NOMO-1 treated with DMSO at 0.1 percent for 48 hours (cell line): ENCODE measurements at regions not wholly inside any gene's neighbourhood (a gene's known extent, or its start where the extent isn't known, plus 50 kb on each side); places are given as distances from the start of the nearest gene placed in this dataset.
A peak's percentile ranks its signal among the peaks of the same experiment; 100 is the strongest.

Source experiments
- DNase-seq: peaks from one replicate; lab custom pipeline; 2025; ENCODE audit not compliant: unreplicated experiment; lab: John Stamatoyannopoulos, UW

DNA sequence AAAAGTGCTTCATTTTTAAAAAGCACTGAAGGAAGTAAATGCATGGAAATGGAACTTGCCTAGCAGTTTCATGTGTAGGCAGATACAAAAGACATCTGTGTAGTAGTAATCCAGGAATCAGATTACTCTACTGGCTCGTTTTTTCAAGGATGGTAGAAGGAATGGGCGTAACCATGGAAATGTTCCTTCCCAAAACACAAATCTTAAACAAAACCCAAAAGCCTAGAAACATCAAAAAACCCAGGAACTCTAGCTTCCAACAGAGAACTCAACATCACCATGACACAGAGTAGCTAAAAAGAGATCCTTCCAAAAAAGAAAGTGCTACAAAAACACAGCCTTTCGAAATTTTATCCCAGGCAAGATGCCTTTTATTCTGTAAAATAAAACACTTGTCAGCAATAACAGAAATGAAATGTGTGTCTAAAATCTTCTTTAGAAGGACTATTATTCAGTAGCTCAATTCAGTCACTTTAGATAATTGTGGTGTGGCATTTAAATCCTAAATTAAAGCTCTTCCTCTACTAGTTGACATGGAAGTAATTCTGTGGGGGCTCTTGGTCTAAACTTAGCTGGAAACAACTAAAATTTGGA is 81.7 kb downstream of the FAM217A start:
- no peak for DNase-seq

DNA sequence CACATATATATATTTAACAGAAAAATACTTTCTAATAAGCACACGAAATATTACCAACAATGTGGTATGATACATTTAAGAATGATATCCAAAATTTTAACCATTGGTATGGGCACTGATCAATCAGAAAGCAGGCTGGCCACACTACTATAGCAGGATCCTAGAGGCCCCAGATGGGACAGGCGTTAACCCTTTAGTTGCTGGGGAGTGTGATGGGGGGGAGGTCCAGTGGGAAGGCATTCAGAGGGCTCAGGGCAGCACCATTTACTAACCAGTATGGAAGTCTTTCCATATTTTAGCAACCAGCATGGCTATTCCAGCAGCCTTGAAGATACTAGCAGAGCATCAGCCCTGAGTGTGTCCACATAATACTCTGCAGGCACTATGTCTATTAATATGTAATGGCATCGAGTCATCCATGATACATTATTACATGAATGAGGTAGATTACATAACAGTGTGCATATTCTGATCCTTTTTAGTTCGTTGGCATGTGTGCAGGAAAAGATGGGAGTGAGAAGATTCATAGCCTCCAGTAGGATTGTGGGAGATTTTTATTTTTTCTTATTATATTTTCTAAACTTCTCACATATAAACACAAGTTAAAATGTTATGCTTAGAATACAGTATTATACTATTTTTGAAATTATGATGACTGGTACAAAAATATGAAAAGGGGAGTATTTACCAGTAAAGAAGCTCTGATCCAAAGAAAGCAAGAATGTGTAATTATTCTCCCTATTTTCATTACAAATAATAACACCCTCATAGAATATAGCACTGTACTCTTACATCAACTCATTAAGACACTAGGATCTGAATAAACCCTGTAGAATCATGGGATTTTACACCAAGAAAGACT is 78.9 kb downstream of the FAM217A start:
- no peak for DNase-seq

DNA sequence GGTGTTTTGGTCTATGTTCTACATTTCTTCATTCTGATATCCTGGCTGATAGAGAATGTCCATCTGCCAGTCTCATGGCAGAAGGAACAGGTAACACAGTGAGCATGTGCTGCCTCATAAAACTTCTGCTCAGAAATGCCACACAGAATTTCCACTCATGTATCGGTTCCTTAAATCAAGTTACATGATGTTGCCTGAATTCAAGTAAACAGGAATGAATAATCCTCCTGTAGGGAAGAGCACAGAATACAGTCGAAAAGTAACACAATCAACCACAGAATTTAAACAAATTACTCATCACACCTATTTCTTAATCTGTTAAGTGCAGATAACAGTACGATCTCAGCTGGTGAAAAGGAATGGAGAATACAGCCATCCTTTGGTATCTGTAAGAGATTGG is 74.7 kb downstream of the FAM217A start:
- DNase-seq: no peak

DNA sequence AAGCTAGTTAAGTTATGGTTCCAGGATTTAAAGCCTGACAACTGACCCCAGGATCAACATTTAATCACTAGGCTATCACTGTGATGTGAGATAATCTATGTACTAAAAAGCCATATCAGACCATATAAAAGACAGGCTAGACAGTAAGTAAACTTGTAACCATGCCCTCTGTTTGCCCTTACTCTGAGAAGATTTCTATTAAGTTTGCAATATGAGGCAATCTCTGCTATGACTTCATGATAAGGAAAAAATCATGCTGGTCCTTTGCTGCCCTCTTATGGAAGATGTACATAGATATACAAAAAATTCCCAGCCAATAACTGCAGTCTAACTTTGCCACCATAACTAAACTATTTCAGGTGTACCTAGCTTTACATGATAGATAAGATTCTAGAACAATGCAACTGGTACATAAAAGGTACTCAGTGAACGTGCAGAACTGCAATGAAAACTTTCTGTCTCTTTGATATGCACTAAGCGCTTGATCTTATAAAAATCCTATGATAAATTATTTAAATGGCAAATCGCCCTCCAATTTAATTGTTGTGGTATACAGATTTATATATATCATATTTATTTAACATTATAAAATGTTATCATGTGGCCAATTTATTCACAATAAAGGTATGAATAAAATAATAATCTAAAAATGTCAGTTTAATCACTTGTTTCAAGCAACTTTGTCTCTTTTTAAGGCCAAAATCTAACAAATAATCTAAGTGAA is 70.5 kb downstream of the FAM217A start:
- peak; percentile 70 for DNase-seq

DNA sequence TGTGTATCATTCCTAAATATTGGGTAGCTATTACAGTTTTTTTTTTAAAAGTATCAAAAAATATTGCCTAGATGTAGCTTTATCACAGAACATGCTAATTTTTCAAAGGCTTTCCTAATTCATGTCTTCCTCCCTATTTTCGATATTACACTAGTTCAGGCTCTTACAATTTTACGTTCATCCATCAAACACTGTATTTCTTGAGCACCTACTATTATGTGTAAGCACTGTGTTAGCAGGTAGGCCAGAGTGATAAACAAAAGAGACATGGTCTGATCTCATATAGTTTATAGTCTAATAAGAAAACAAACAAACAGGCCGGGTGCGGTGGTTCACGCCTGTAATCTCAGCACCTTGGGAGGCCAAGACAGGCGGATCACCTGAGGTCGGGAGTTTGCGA is 69.5 kb downstream of the FAM217A start:
- DNase-seq: no peak

DNA sequence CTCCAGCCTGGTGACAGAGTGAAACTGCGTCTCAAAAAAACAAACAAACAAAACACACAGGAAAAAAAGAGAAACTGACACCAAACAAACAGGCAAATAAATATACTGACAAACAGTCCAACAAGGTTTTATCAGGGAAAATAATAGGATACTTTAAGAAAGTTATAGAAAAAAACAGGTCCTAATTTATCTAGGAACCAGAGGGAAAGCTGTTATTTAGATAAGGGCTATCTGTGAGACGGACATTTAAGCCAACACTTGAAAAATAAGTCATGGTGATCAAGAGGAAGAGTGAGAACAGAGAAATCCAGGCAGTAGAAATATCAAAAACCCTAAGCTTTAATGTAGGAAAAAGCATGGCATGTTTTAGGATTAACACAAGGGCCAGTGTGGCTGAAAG is 68.9 kb downstream of the FAM217A start:
- DNase-seq: no peak

DNA sequence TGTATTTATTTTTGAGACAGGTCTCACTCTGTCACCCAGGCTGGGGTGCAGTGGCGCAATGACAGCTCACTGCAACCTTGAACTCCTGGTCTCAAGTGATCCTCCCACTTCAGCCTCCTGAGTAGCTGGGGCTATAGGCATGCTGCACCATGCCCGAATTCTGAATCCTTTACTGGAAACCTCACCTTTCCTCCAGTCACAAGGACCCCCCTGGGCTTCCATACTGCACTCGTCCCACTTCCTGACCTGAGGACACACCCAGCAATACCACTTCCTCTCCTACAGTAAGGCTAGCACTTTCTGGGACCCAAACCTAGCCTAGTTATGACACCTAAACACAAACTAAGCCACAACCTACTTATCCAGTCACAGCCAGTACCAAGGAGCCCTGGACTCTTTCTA is 68.2 kb downstream of the FAM217A start:
- peak; percentile 23 for DNase-seq

DNA sequence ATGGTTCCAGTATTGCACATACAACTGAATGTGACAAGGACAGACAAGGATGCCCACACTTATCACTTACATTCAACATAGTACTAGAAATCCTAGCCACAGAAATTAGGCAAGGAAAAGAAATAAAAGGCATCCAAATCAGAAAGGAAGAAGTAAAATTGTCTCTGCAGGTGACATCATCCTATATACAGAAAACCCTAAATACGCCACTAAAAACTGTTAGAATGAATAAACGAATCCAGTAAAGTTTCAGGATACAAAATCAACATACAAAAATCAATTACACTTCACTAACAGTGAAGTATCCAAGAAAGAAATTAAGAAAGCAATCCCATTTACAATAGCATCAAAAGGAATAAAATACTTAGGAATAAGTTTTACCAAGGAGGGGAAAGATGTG is 66.1 kb downstream of the FAM217A start:
- no peak for DNase-seq

DNA sequence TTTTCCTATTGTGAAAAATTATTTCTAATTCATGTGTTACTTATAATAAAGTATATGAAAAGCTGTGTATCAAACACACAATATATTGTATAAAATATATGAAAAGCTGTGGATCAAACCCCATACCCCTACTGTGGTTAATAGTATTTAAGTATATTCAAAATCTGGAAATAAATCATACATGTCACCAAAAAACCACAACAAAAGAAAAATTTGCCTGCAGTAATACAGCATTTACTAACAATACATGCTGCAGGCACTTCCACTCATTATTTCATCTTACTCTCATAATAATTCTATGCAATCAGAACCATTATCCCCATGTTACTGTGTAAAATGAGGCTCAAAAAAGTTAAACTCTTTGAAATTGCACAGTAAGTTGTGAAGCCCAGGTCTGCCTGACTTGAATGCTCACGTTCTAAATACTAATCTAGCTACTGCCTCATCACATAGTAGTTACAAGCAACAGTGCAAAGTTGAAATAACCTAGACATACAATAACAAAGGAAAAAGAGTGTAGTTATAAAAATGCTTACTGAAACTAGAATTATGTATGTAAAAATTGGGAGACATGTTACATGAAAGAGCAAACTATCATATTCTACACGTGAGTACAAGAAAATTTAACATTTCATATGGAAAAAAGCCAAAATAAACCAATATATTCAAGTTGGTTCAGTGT is 61.7 kb downstream of the FAM217A start:
- DNase-seq: no peak

DNA sequence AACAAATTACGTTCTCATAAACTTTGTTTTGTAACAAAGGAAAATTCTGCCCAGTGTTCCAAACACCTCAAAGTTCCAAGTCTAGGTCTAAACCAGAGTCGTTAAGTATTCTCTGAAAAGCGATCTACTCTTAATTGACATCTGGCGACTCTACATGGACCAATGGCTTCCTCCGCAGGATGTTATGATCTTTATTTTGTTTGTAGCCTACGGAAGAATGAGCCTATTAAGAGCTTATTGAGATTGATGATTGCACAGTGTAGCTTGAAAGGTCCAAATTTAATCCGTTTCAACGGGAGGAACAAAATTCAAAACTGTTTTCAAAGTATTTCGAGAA is 61.1 kb downstream of the FAM217A start:
- DNase-seq: peak; percentile 52

DNA sequence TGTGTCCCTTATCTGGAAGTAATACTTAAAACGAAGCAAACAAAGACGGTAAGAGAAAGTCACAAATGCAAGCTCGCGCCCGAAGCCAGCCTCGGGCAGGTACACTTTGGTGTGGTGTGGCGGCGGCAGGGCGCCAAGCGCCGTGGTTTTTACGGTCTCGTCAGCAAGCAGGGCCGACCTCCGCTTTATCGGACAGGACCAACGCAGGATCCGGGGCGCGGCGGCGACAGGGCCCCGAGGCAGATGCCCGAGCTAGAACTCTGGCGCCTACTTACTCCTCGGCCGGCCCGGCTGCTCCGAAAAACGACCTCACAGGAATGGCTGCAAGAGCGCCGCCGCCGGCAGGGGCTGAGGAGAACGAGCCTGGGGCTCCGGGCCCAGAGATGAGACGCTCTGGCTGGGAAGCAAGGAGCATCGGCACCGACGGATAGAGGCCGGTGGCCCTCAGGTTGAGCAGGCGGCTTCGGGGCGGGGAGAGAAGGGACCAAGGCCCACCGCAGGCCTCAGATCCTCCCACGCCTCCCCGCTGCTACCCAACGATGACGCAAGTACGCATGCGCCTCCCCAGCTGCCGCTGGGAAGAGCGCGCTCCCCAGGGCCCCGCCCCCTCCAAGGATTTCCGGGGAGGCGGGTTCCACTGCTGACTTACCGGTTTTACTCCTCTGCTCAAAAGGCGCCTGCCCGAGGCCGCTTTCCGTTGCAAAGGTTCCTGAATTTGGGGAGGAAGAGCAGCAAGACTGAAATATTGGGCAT is 60.6 kb downstream of the FAM217A start:
- peak; percentile 94 for DNase-seq
